HEK293 (cell line): ENCODE measurements at regions not wholly inside any gene's neighbourhood (a gene's known extent, or its start where the extent isn't known, plus 50 kb on each side); places are given as distances from the start of the nearest gene placed in this dataset.

ENCODE experiments used
- CTCF ChIA-PET: fragments of 350-600 bp; formaldehyde crosslinking; extraction: SDS; loops from one replicate; lab custom pipeline; 2021; ENCODE audit warnings: antibody characterized with exemption; lab: Yijun Ruan, JAX
- POLR2A ChIA-PET: fragments of 300-600 bp; formaldehyde crosslinking; extraction: SDS; loops from one replicate; lab custom pipeline; 2020; ENCODE audit warnings: antibody characterized with exemption, inconsistent platforms; lab: Yijun Ruan, JAX
- H3K27ac ChIP-seq: fragments of 200-500 bp; sonication (Bioruptor generic); 2 replicates; pipeline ENCODE4 v1.5.1; 2014; ENCODE audit warnings: low read depth, low read length, control low read depth, inconsistent platforms; ENCODE audit errors: extremely low read depth
- H3K36me3 ChIP-seq, 2 experiments: fragments of 200-500 bp in 1 of 2; sonication (Bioruptor generic) in 1 of 2; 1 replicate in 1 of 2; 2 replicates in 1 of 2; pipeline ENCODE4 v1.5.1; 2014 to 2017; ENCODE audit warnings: inconsistent platforms in 2 of 2, low read length in 2 of 2; ENCODE audit not compliant: control insufficient read depth in 2 of 2, insufficient read depth in 1 of 2
- H3K4me1 ChIP-seq: fragments of 200-500 bp; sonication (Bioruptor generic); 2 replicates; pipeline ENCODE4 v1.5.1; 2014; ENCODE audit warnings: mild to moderate bottlenecking, low read length, inconsistent platforms; ENCODE audit not compliant: control insufficient read depth, insufficient read depth
- H3K4me3 ChIP-seq: 2 replicates; pipeline ENCODE4 v1.5.1; 2011; ENCODE audit warnings: low read depth, mild to moderate bottlenecking, control low read depth, low read length, moderate library complexity
- H3K9me3 ChIP-seq: fragments of 200-500 bp; sonication (Bioruptor generic); 2 replicates; pipeline ENCODE4 v1.5.1; 2014; ENCODE audit warnings: low read depth, low read length, inconsistent platforms; ENCODE audit not compliant: control insufficient read depth, insufficient read depth
- KLF10 ChIP-seq: fragments of 450-650 bp; IDR thresholded peaks from 2 replicates; pipeline ENCODE4 v1.5.1; 2018; ENCODE audit warnings: missing biosample characterization, mild to moderate bottlenecking, missing genetic modification characterization
- PRDM6 ChIP-seq: fragments of 450-650 bp; formaldehyde crosslinking; IDR thresholded peaks from 2 replicates; pipeline ENCODE4 v1.5.1; 2017; ENCODE audit warnings: missing biosample characterization, missing genetic modification characterization
- SP7 ChIP-seq: fragments of 450-650 bp; formaldehyde crosslinking; IDR thresholded peaks from 2 replicates; pipeline ENCODE4 v1.5.1; 2016; ENCODE audit warnings: missing biosample characterization, missing genetic modification characterization
- ZNF112 ChIP-seq: fragments of 450-650 bp; formaldehyde crosslinking; IDR thresholded peaks from 2 replicates; pipeline ENCODE4 v1.5.0; 2017; ENCODE audit warnings: missing biosample characterization, missing genetic modification characterization
- ZNF140 ChIP-seq: fragments of 450-650 bp; formaldehyde crosslinking; IDR thresholded peaks from 2 replicates; pipeline ENCODE4 v1.5.1; 2016; ENCODE audit warnings: missing biosample characterization, missing genetic modification characterization
- ZNF169 ChIP-seq: fragments of 450-650 bp; formaldehyde crosslinking; IDR thresholded peaks from 2 replicates; pipeline ENCODE4 v1.5.1; 2016; ENCODE audit warnings: missing biosample characterization, missing genetic modification characterization
- ZNF324 ChIP-seq: fragments of 450-650 bp; formaldehyde crosslinking; IDR thresholded peaks from 2 replicates; pipeline ENCODE4 v1.5.1; 2016; ENCODE audit warnings: missing biosample characterization, missing genetic modification characterization
- ZNF391 ChIP-seq: fragments of 450-650 bp; formaldehyde crosslinking; IDR thresholded peaks from 2 replicates; pipeline ENCODE4 v1.5.1; 2016; ENCODE audit warnings: low read depth, missing biosample characterization, missing genetic modification characterization, borderline replicate concordance
- ZNF571 ChIP-seq: fragments of 450-650 bp; formaldehyde crosslinking; IDR thresholded peaks from 2 replicates; pipeline ENCODE4 v1.5.0; 2017; ENCODE audit warnings: missing biosample characterization, missing genetic modification characterization
- ZNF658 ChIP-seq: fragments of 450-650 bp; formaldehyde crosslinking; IDR thresholded peaks from 2 replicates; pipeline ENCODE4; 2016; ENCODE audit warnings: missing biosample characterization, missing genetic modification characterization
- ZNF707 ChIP-seq: fragments of 450-650 bp; formaldehyde crosslinking; IDR thresholded peaks from 2 replicates; pipeline ENCODE4 v1.5.1; 2016; ENCODE audit warnings: missing biosample characterization, missing genetic modification characterization
- TF ChIP-seq, protein P1 (sequence below): fragments of 450-650 bp; formaldehyde crosslinking; IDR thresholded peaks from 2 replicates; pipeline ENCODE4 v1.5.0; 2017; ENCODE audit warnings: missing biosample characterization, missing genetic modification characterization, borderline replicate concordance
- TF ChIP-seq, protein P2 (sequence below): fragments of 450-650 bp; formaldehyde crosslinking; IDR thresholded peaks from 2 replicates; pipeline ENCODE4 v1.5.1; 2016; ENCODE audit warnings: missing biosample characterization, missing genetic modification characterization
- TF ChIP-seq, protein P3 (sequence below): IDR thresholded peaks from 2 replicates; pipeline ENCODE4 v1.6.1; 2011; ENCODE audit warnings: mild to moderate bottlenecking, low read depth, low read length, borderline replicate concordance
- TF ChIP-seq, protein P4 (sequence below): fragments of 450-650 bp; formaldehyde crosslinking; IDR thresholded peaks from 2 replicates; pipeline ENCODE4 v1.5.1; 2016; ENCODE audit warnings: missing biosample characterization, missing genetic modification characterization
- TF ChIP-seq, protein P5 (sequence below): fragments of 450-650 bp; formaldehyde crosslinking; IDR thresholded peaks from 2 replicates; pipeline ENCODE4 v1.5.1; 2016; ENCODE audit warnings: missing biosample characterization, missing genetic modification characterization, low read depth

- Histone ChIP-seq H3K4me1 (no peaks in the 10 kb centered on the region), H3K4me3 (no peak overlapping the region), H3K9me3 (no peaks in the 10 kb centered on the region), H3K36me3 (no peaks in the 10 kb centered on the region), H3K27ac (no peak overlapping the region)
- POLR2A ChIA-PET, result no interaction called here
- TF ChIP-seq, protein P1, sequence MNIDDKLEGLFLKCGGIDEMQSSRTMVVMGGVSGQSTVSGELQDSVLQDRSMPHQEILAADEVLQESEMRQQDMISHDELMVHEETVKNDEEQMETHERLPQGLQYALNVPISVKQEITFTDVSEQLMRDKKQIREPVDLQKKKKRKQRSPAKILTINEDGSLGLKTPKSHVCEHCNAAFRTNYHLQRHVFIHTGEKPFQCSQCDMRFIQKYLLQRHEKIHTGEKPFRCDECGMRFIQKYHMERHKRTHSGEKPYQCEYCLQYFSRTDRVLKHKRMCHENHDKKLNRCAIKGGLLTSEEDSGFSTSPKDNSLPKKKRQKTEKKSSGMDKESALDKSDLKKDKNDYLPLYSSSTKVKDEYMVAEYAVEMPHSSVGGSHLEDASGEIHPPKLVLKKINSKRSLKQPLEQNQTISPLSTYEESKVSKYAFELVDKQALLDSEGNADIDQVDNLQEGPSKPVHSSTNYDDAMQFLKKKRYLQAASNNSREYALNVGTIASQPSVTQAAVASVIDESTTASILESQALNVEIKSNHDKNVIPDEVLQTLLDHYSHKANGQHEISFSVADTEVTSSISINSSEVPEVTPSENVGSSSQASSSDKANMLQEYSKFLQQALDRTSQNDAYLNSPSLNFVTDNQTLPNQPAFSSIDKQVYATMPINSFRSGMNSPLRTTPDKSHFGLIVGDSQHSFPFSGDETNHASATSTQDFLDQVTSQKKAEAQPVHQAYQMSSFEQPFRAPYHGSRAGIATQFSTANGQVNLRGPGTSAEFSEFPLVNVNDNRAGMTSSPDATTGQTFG, result no peak
- TF ChIP-seq PRDM6, result 0 out of 2 replicates have a peak, but pooled peaks have one; percentile 31
- CTCF ChIA-PET, result interaction anchor here (0.6 kb wide), 1 partner anchor 291 kb away, joined by 3 read pairs; no protein-coding TSS in a partner anchor
Observed at GRCh38 chr9:81320909-81321482, 368.4 kb downstream of the TLE1 start.

DNA sequence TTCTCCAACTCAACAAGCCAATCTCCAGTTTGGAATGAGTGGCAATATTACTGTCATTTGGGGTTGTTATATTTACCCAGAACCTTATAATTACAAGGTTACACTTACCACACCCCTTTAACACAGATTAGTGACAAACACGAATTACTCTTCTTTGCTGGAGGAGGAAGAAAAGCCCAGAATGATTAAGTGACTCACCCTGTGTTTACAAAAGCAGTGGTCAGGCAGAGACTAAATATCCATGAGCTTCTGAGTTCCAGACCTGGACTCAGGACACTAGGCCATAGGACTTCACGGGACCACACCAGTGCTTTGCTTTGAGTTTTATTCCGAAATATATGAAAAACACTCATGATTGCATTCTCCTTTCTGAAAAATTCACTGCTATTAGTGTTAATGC, 370.8 kb downstream of the TLE1 start:
- POLR2A ChIA-PET, result no interaction called here
- Histone ChIP-seq H3K27ac (no peak overlapping the region), H3K36me3 (no peaks in the 10 kb centered on the region), H3K4me1 (no peaks in the 10 kb centered on the region), H3K9me3 (no peaks in the 10 kb centered on the region), H3K4me3 (no peak overlapping the region)
- CTCF ChIA-PET, result no interaction called here
- TF ChIP-seq KLF10 (tag by site-specific recombination), result no peak
- TF ChIP-seq SP7, result 0 out of 2 replicates have a peak, but pooled peaks have one; percentile 37
- TF ChIP-seq, all 188 proteins: peak for 1

GRCh38 chr9:81317939-81318338, 371.4 kb downstream of the TLE1 start:
- H3K27ac ChIP-seq, result no peak overlapping the region
- no peak overlapping the region for H3K4me3 ChIP-seq
- TF ChIP-seq, protein P2, sequence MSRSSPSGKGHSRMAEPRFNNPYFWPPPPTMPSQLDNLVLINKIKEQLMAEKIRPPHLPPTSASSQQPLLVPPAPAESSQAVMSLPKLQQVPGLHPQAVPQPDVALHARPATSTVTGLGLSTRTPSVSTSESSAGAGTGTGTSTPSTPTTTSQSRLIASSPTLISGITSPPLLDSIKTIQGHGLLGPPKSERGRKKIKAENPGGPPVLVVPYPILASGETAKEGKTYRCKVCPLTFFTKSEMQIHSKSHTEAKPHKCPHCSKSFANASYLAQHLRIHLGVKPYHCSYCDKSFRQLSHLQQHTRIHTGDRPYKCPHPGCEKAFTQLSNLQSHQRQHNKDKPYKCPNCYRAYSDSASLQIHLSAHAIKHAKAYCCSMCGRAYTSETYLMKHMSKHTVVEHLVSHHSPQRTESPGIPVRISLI (tag by site-specific recombination), result no peak
- TF ChIP-seq, protein P3, sequence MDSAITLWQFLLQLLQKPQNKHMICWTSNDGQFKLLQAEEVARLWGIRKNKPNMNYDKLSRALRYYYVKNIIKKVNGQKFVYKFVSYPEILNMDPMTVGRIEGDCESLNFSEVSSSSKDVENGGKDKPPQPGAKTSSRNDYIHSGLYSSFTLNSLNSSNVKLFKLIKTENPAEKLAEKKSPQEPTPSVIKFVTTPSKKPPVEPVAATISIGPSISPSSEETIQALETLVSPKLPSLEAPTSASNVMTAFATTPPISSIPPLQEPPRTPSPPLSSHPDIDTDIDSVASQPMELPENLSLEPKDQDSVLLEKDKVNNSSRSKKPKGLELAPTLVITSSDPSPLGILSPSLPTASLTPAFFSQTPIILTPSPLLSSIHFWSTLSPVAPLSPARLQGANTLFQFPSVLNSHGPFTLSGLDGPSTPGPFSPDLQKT, result no peak
- TF ChIP-seq ZNF658 (tag by site-specific recombination) (no peak), ZNF140 (tag by site-specific recombination) (no peak), ZNF571 (tag by site-specific recombination) (no peak), ZNF324 (no peak), ZNF707 (tag by site-specific recombination) (no peak), ZNF169 (tag by site-specific recombination) (no peak), ZNF391 (tag by site-specific recombination) (no peak), ZNF112 (tag by site-specific recombination) (no peak)
- TF ChIP-seq, protein P4, sequence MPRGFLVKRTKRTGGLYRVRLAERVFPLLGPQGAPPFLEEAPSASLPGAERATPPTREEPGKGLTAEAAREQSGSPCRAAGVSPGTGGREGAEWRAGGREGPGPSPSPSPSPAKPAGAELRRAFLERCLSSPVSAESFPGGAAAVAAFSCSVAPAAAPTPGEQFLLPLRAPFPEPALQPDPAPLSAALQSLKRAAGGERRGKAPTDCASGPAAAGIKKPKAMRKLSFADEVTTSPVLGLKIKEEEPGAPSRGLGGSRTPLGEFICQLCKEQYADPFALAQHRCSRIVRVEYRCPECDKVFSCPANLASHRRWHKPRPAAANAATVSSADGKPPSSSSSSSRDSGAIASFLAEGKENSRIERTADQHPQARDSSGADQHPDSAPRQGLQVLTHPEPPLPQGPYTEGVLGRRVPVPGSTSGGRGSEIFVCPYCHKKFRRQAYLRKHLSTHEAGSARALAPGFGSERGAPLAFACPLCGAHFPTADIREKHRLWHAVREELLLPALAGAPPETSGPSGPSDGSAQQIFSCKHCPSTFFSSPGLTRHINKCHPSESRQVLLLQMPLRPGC (tag by site-specific recombination), result no peak
- TF ChIP-seq, protein P5, sequence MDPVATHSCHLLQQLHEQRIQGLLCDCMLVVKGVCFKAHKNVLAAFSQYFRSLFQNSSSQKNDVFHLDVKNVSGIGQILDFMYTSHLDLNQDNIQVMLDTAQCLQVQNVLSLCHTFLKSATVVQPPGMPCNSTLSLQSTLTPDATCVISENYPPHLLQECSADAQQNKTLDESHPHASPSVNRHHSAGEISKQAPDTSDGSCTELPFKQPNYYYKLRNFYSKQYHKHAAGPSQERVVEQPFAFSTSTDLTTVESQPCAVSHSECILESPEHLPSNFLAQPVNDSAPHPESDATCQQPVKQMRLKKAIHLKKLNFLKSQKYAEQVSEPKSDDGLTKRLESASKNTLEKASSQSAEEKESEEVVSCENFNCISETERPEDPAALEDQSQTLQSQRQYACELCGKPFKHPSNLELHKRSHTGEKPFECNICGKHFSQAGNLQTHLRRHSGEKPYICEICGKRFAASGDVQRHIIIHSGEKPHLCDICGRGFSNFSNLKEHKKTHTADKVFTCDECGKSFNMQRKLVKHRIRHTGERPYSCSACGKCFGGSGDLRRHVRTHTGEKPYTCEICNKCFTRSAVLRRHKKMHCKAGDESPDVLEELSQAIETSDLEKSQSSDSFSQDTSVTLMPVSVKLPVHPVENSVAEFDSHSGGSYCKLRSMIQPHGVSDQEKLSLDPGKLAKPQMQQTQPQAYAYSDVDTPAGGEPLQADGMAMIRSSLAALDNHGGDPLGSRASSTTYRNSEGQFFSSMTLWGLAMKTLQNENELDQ, result no peak
- TF ChIP-seq, all 188 proteins: peak for 0
- ChIA-PET CTCF (no interaction called here), POLR2A (no interaction called here)
- H3K4me1 ChIP-seq, result no peaks in the 10 kb centered on the region
- H3K36me3 ChIP-seq, result no peaks in the 10 kb centered on the region
- no peaks in the 10 kb centered on the region for H3K9me3 ChIP-seq
